Neural progenitor cell (in vitro differentiated cells): ENCODE measurements at regions not wholly inside any gene's neighbourhood (a gene's known extent, or its start where the extent isn't known, plus 50 kb on each side); places are given as distances from the start of the nearest gene placed in this dataset.

Experiments
- DNase-seq: peaks from one replicate; pipeline ENCODE4 v3.0.0-alpha.2; 2016; ENCODE audit warnings: low spot score
- H2AFZ ChIP-seq: fragments of 200-600 bp; sonication (generic); replicated peaks from 2 replicates; pipeline ENCODE4 v1.6.1; 2016; ENCODE audit warnings: antibody characterized with exemption
- H3F3A ChIP-seq: fragments of 200-600 bp; sonication (generic); 2 replicates; pipeline ENCODE4 v1.6.1; 2016; ENCODE audit warnings: antibody characterized with exemption, low read depth
- H3K27ac ChIP-seq: fragments of 200-600 bp; sonication (generic); 2 replicates; pipeline ENCODE4 v1.5.1; 2016; ENCODE audit warnings: mild to moderate bottlenecking
- H3K27me3 ChIP-seq: fragments of 200-600 bp; sonication (generic); 2 replicates; pipeline ENCODE4 v1.6.1; 2016; ENCODE audit warnings: mild to moderate bottlenecking, moderate library complexity
- H3K36me3 ChIP-seq: fragments of 200-600 bp; sonication (generic); 2 replicates; pipeline ENCODE4 v1.5.1; 2016
- H3K4me1 ChIP-seq: fragments of 200-600 bp; sonication (generic); 2 replicates; pipeline ENCODE4 v1.6.1; 2016; ENCODE audit warnings: mixed run types
- H3K4me2 ChIP-seq: fragments of 200-600 bp; sonication (generic); 2 replicates; pipeline ENCODE4 v1.6.1; 2016
- H3K4me3 ChIP-seq: fragments of 200-600 bp; sonication (generic); 2 replicates; pipeline ENCODE4 v1.5.1; 2016
- H3K79me2 ChIP-seq: fragments of 200-600 bp; sonication (generic); 2 replicates; pipeline ENCODE4 v1.6.1; 2016; ENCODE audit warnings: low read depth
- H3K9ac ChIP-seq: fragments of 200-600 bp; sonication (generic); 2 replicates; pipeline ENCODE4 v1.6.1; 2016
- H3K9me3 ChIP-seq: fragments of 200-600 bp; sonication (generic); 2 replicates; pipeline ENCODE4 v1.5.1; 2016; ENCODE audit warnings: low read depth
- H4K20me1 ChIP-seq: fragments of 200-600 bp; sonication (generic); 2 replicates; pipeline ENCODE4 v1.6.1; 2016; ENCODE audit warnings: low read depth
- H3K27ac Mint-ChIP-seq: 3 replicates; pipeline ENCODE4 v1.8.0; 2021; ENCODE audit warnings: mixed read lengths
- H3K27me3 Mint-ChIP-seq: 2 replicates; pipeline ENCODE4 v1.8.0; 2022; ENCODE audit warnings: low read depth, mild to moderate bottlenecking, inconsistent platforms, moderate library complexity, mixed read lengths; ENCODE audit not compliant: insufficient read depth
- H3K36me3 Mint-ChIP-seq: 3 replicates; pipeline ENCODE4 v1.8.0; 2021; ENCODE audit warnings: mixed read lengths
- H3K4me1 Mint-ChIP-seq: 3 replicates; pipeline ENCODE4 v1.8.0; 2021; ENCODE audit warnings: mixed read lengths
- H3K4me3 Mint-ChIP-seq: 3 replicates; pipeline ENCODE4 v1.8.0; 2021; ENCODE audit warnings: mild to moderate bottlenecking, moderate library complexity, mixed read lengths
- H3K9me3 Mint-ChIP-seq: 3 replicates; pipeline ENCODE4 v1.8.0; 2020; ENCODE audit warnings: mixed read lengths
- CTCF ChIP-seq: fragments of 200-600 bp; sonication (generic); IDR thresholded peaks from 2 replicates; pipeline ENCODE4 v1.5.1; 2017; ENCODE audit warnings: antibody characterized with exemption, mild to moderate bottlenecking
- EZH2 ChIP-seq: fragments of 200-600 bp; sonication (generic); IDR thresholded peaks from 2 replicates; pipeline ENCODE4 v1.6.1; 2017; ENCODE audit warnings: antibody characterized with exemption, mild to moderate bottlenecking, moderate library complexity
- EZH2phosphoT487 ChIP-seq: fragments of 200-600 bp; sonication (generic); IDR thresholded peaks from 2 replicates; pipeline ENCODE4 v1.6.1; 2017; ENCODE audit warnings: antibody characterized with exemption

GRCh38 chrY:12421072-12421787 is 279.8 kb upstream of the USP9Y start:
- Histone ChIP-seq H3K9me3 (no peaks in the 10 kb centered on the region), H3F3A (no peaks in the 10 kb centered on the region), H3K79me2 (no peaks in the 10 kb centered on the region), H3K4me2 (no peak overlapping the region), H2AFZ (no peak overlapping the region), H3K4me1 (no peaks in the 10 kb centered on the region), H3K27me3 (no peaks in the 10 kb centered on the region), H3K9ac (no peak overlapping the region), H4K20me1 (no peaks in the 10 kb centered on the region), H3K4me3 (no peak overlapping the region), H3K36me3 (no peaks in the 10 kb centered on the region), H3K27ac (no peak overlapping the region)
- Mint-ChIP-seq H3K27ac (no peak overlapping the region), H3K4me1 (no peaks in the 10 kb centered on the region), H3K9me3 (no peaks in the 10 kb centered on the region), H3K4me3 (no peak overlapping the region), H3K27me3 (no peaks in the 10 kb centered on the region), H3K36me3 (no peaks in the 10 kb centered on the region)
- DNase-seq, result peak; percentile 1
- TF ChIP-seq EZH2phosphoT487, result no peak
- TF ChIP-seq EZH2, result no peak
- TF ChIP-seq CTCF, result no peak

GRCh38 chrY:12421788-12422124 is 279.3 kb upstream of the USP9Y start:
- no peaks in the 10 kb centered on the region for H3K27me3 ChIP-seq
- no peaks in the 10 kb centered on the region for H4K20me1 ChIP-seq
- no peaks in the 10 kb centered on the region for H3K4me1 Mint-ChIP-seq
- no peaks in the 10 kb centered on the region for H3K36me3 ChIP-seq
- H3K9ac ChIP-seq, result no peak overlapping the region
- TF ChIP-seq EZH2, result no peak
- no peak for TF ChIP-seq CTCF
- TF ChIP-seq EZH2phosphoT487, result no peak
- no peaks in the 10 kb centered on the region for H3K27me3 Mint-ChIP-seq
- H3K4me3 ChIP-seq, result no peak overlapping the region
- no peaks in the 10 kb centered on the region for H3K9me3 Mint-ChIP-seq
- H3F3A ChIP-seq, result no peaks in the 10 kb centered on the region
- no peak overlapping the region for H3K4me2 ChIP-seq
- no peak for DNase-seq
- no peak overlapping the region for H2AFZ ChIP-seq
- H3K27ac ChIP-seq, result no peak overlapping the region
- H3K4me1 ChIP-seq, result no peaks in the 10 kb centered on the region
- no peaks in the 10 kb centered on the region for H3K9me3 ChIP-seq
- no peak overlapping the region for H3K4me3 Mint-ChIP-seq
- no peak overlapping the region for H3K27ac Mint-ChIP-seq
- H3K79me2 ChIP-seq, result no peaks in the 10 kb centered on the region
- no peaks in the 10 kb centered on the region for H3K36me3 Mint-ChIP-seq

GRCh38 chrY:12422536-12422935 is 278.5 kb upstream of the USP9Y start:
- H3K79me2 ChIP-seq, result no peaks in the 10 kb centered on the region
- no peaks in the 10 kb centered on the region for H3K4me1 ChIP-seq
- no peak overlapping the region for H3K4me3 Mint-ChIP-seq
- H3F3A ChIP-seq, result no peaks in the 10 kb centered on the region
- no peaks in the 10 kb centered on the region for H3K9me3 Mint-ChIP-seq
- H3K36me3 ChIP-seq, result no peaks in the 10 kb centered on the region
- H3K27me3 ChIP-seq, result no peaks in the 10 kb centered on the region
- no peak overlapping the region for H3K27ac Mint-ChIP-seq
- H3K9me3 ChIP-seq, result no peaks in the 10 kb centered on the region
- no peak for DNase-seq
- H2AFZ ChIP-seq, result no peak overlapping the region
- no peaks in the 10 kb centered on the region for H3K4me1 Mint-ChIP-seq
- no peak overlapping the region for H3K9ac ChIP-seq
- no peaks in the 10 kb centered on the region for H3K36me3 Mint-ChIP-seq
- H3K27me3 Mint-ChIP-seq, result no peaks in the 10 kb centered on the region
- no peak for TF ChIP-seq EZH2
- no peak for TF ChIP-seq EZH2phosphoT487
- no peak for TF ChIP-seq CTCF
- no peaks in the 10 kb centered on the region for H4K20me1 ChIP-seq
- no peak overlapping the region for H3K4me2 ChIP-seq
- no peak overlapping the region for H3K4me3 ChIP-seq
- H3K27ac ChIP-seq, result no peak overlapping the region
